MCF 10A (cell line): ENCODE measurements at regions not wholly inside any gene's neighbourhood (a gene's known extent, or its start where the extent isn't known, plus 50 kb on each side); places are given as distances from the start of the nearest gene placed in this dataset.

ENCODE experiments used
- BruUV-seq: library from RNA; stranded (reverse); fragments of 400-500 nt; replicated peaks from 2 replicates; lab custom pipeline; 2021; lab: Mats Ljungman, UMichigan
- CTCF ChIA-PET: fragments of 300-600 bp; sonication (Branson Sonifier 250); formaldehyde crosslinking; extraction: SDS; loops from one replicate; lab custom pipeline; 2021; ENCODE audit warnings: antibody characterized with exemption, inconsistent platforms; lab: Yijun Ruan, JAX
- POLR2A ChIA-PET: fragments of 300-600, 350-650 bp; sonication (Branson Sonifier 250); formaldehyde crosslinking; extraction: SDS; loops from one replicate; lab custom pipeline; 2020; ENCODE audit warnings: antibody characterized with exemption, inconsistent platforms; lab: Yijun Ruan, JAX
- DNase-seq: peaks from one replicate; pipeline ENCODE4 v3.0.0-alpha.2; 2018; ENCODE audit not compliant: unreplicated experiment
- H3K27ac Mint-ChIP-seq: one replicate; pipeline ENCODE4 v1.8.0; 2022; ENCODE audit warnings: mild to moderate bottlenecking, low read depth, mixed read lengths; ENCODE audit not compliant: unreplicated experiment
- H3K27me3 Mint-ChIP-seq: one replicate; pipeline ENCODE4 v1.8.0; 2022; ENCODE audit warnings: mixed read lengths; ENCODE audit not compliant: insufficient read depth, unreplicated experiment
- H3K36me3 Mint-ChIP-seq: one replicate; pipeline ENCODE4 v1.8.0; 2022; ENCODE audit warnings: mild to moderate bottlenecking, moderate library complexity, mixed read lengths; ENCODE audit not compliant: insufficient read depth, unreplicated experiment
- H3K4me1 Mint-ChIP-seq: one replicate; pipeline ENCODE4 v1.8.0; 2022; ENCODE audit warnings: mixed read lengths; ENCODE audit not compliant: insufficient read depth, unreplicated experiment
- H3K4me3 Mint-ChIP-seq: one replicate; pipeline ENCODE4 v1.8.0; 2022; ENCODE audit warnings: mild to moderate bottlenecking, moderate library complexity, mixed read lengths; ENCODE audit not compliant: unreplicated experiment
- H3K9me3 Mint-ChIP-seq: one replicate; pipeline ENCODE4 v1.8.0; 2022; ENCODE audit warnings: mixed read lengths; ENCODE audit not compliant: unreplicated experiment
- CTCF ChIP-seq: fragments of 200-600 bp; IDR thresholded peaks from one replicate; pipeline ENCODE4 v1.8.0; 2022; ENCODE audit warnings: antibody characterized with exemption, mild to moderate bottlenecking; ENCODE audit not compliant: unreplicated experiment
- intact Hi-C: fragments of 100-400 bp; cut with micrococcal nuclease; formaldehyde crosslinking; loops from 2 replicates; pipeline ENCODE4 v1.14.1; 2022

GRCh38 chr4:123966990-123967769 is 570.6 kb downstream of the SPRY1 start:
- Mint-ChIP-seq H3K36me3 (no peaks in the 10 kb centered on the region), H3K27me3 (no peaks in the 10 kb centered on the region), H3K4me3 (no peak overlapping the region), H3K4me1 (no peaks in the 10 kb centered on the region), H3K9me3 (no peaks in the 10 kb centered on the region), H3K27ac (no peak overlapping the region)
- no TSS peak for BruUV-seq
- ChIA-PET CTCF (interaction anchor here (0.6 to 1.1 kb wide), 4 partner anchors 21 to 423 kb away, joined by 3 read pairs; no protein-coding TSS in a partner anchor), POLR2A (interaction anchor here (0.9 to 1.6 kb wide), 3 partner anchors 8 to 18 kb away, joined by 4 to 6 read pairs (median 5); no protein-coding TSS in a partner anchor)
- intact Hi-C loops: no loop called here
- DNase-seq: no peak
- TF ChIP-seq CTCF: no peak

- no peaks in the 10 kb centered on the region for H3K27me3 Mint-ChIP-seq
- H3K9me3 Mint-ChIP-seq: no peaks in the 10 kb centered on the region
- POLR2A ChIA-PET: no interaction called here
- no peak for TF ChIP-seq CTCF
- H3K36me3 Mint-ChIP-seq: no peaks in the 10 kb centered on the region
- H3K4me3 Mint-ChIP-seq: no peak overlapping the region
- peaks cover 6% of the 10 kb centered on the region for H3K4me1 Mint-ChIP-seq
- no TSS peak for BruUV-seq
- intact Hi-C loops: no loop called here
- DNase-seq: no peak
- H3K27ac Mint-ChIP-seq: no peak overlapping the region
- CTCF ChIA-PET: no interaction called here
These were observed 575.4 kb downstream of the SPRY1 start for GRCh38 chr4:123972031-123972430.

GRCh38 chr4:123974386-123975149 is 578.0 kb downstream of the SPRY1 start:
- H3K4me1 Mint-ChIP-seq: peaks cover 6% of the 10 kb centered on the region
- no TSS peak for BruUV-seq
- H3K9me3 Mint-ChIP-seq: no peaks in the 10 kb centered on the region
- DNase-seq: no peak
- intact Hi-C loops: no loop called here
- ChIA-PET CTCF (interaction anchor here (0.6 kb wide), 1 partner anchor 17 kb away, joined by 3 read pairs; no protein-coding TSS in a partner anchor), POLR2A (interaction anchor here (1.6 kb wide), 1 partner anchor 8 kb away, joined by 6 read pairs; no protein-coding TSS in a partner anchor)
- no peak for TF ChIP-seq CTCF
- no peak overlapping the region for H3K4me3 Mint-ChIP-seq
- H3K27me3 Mint-ChIP-seq: no peaks in the 10 kb centered on the region
- no peak overlapping the region for H3K27ac Mint-ChIP-seq
- H3K36me3 Mint-ChIP-seq: no peaks in the 10 kb centered on the region

- no peak for DNase-seq
- Mint-ChIP-seq H3K27ac (no peak overlapping the region), H3K27me3 (no peaks in the 10 kb centered on the region), H3K4me3 (no peak overlapping the region), H3K36me3 (no peaks in the 10 kb centered on the region), H3K9me3 (no peaks in the 10 kb centered on the region), H3K4me1 (peaks cover 6% of the 10 kb centered on the region)
- no TSS peak for BruUV-seq
- TF ChIP-seq CTCF: no peak
- CTCF ChIA-PET: interaction anchor here (0.5 to 0.7 kb wide), 3 partner anchors 12 to 147 kb away, joined by 3 read pairs; no protein-coding TSS in a partner anchor
- intact Hi-C loops: no loop called here
- POLR2A ChIA-PET: interaction anchor here (1.6 kb wide), 1 partner anchor 10 kb away, joined by 6 read pairs; no protein-coding TSS in a partner anchor
These were observed 579.7 kb downstream of the SPRY1 start for GRCh38 chr4:123976285-123976684.
